Activated B cell treated with CpG ODN at 0.5 μM for 24 hours (primary cell): ENCODE measurements at regions not wholly inside any gene's neighbourhood (a gene's known extent, or its start where the extent isn't known, plus 50 kb on each side); places are given as distances from the start of the nearest gene placed in this dataset.

Experiments
- ATAC-seq: fragments of 200-7000 bp; cut with Tn5 transposase; one replicate; pipeline ENCODE4 v1.10.0; 2021; ENCODE audit warnings: low read depth, mild to moderate bottlenecking, moderate library complexity
- CTCF ChIA-PET: fragments of 350-600 bp; sonication (Branson Sonifier 250); formaldehyde crosslinking; loops from one replicate; lab custom pipeline; 2021; ENCODE audit warnings: antibody characterized with exemption; lab: Charles Lee
- POLR2A ChIA-PET: fragments of 350-600 bp; sonication (Branson Sonifier 250); formaldehyde crosslinking; loops from one replicate; lab custom pipeline; 2021; ENCODE audit warnings: antibody characterized with exemption; lab: Charles Lee
- DNase-seq: peaks from one replicate; pipeline ENCODE4 v3.0.0; 2022
- H3K27ac Mint-ChIP-seq: one replicate; pipeline ENCODE4 v1.8.0; 2020; ENCODE audit warnings: mixed read lengths
- H3K27me3 Mint-ChIP-seq: one replicate; pipeline ENCODE4 v1.8.0; 2021; ENCODE audit warnings: mixed read lengths
- H3K36me3 Mint-ChIP-seq: one replicate; pipeline ENCODE4 v1.8.0; 2021; ENCODE audit warnings: low read depth, mixed read lengths
- H3K4me1 Mint-ChIP-seq: one replicate; pipeline ENCODE4 v1.8.0; 2021; ENCODE audit warnings: mixed read lengths
- H3K4me3 Mint-ChIP-seq: one replicate; pipeline ENCODE4 v1.8.0; 2020; ENCODE audit warnings: mild to moderate bottlenecking, mixed read lengths
- H3K9me3 Mint-ChIP-seq: one replicate; pipeline ENCODE4 v1.8.0; 2020; ENCODE audit warnings: mixed read lengths
- intact Hi-C: fragments of 100-400 bp; cut with micrococcal nuclease; formaldehyde crosslinking; loops from one replicate; pipeline ENCODE4 v1.15.1; 2024
- TF ChIP-seq, protein P1 (sequence below): fragments of 200-600 bp; IDR thresholded peaks from one replicate; pipeline ENCODE4 v1.8.0; 2022; ENCODE audit warnings: antibody characterized with exemption, mild to moderate bottlenecking

- POLR2A ChIA-PET: no interaction called here
- CTCF ChIA-PET: no interaction called here
- no peak for ATAC-seq
- no peak overlapping the region for H3K27ac Mint-ChIP-seq
- H3K9me3 Mint-ChIP-seq: no peaks in the 10 kb centered on the region
- no peak for DNase-seq
- no peak overlapping the region for H3K4me3 Mint-ChIP-seq
- H3K27me3 Mint-ChIP-seq: no peaks in the 10 kb centered on the region
- TF ChIP-seq, protein P1, sequence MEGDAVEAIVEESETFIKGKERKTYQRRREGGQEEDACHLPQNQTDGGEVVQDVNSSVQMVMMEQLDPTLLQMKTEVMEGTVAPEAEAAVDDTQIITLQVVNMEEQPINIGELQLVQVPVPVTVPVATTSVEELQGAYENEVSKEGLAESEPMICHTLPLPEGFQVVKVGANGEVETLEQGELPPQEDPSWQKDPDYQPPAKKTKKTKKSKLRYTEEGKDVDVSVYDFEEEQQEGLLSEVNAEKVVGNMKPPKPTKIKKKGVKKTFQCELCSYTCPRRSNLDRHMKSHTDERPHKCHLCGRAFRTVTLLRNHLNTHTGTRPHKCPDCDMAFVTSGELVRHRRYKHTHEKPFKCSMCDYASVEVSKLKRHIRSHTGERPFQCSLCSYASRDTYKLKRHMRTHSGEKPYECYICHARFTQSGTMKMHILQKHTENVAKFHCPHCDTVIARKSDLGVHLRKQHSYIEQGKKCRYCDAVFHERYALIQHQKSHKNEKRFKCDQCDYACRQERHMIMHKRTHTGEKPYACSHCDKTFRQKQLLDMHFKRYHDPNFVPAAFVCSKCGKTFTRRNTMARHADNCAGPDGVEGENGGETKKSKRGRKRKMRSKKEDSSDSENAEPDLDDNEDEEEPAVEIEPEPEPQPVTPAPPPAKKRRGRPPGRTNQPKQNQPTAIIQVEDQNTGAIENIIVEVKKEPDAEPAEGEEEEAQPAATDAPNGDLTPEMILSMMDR: no peak
- intact Hi-C loops: no loop called here
- H3K36me3 Mint-ChIP-seq: no peaks in the 10 kb centered on the region
- H3K4me1 Mint-ChIP-seq: no peaks in the 10 kb centered on the region
Measured at GRCh38 chr7:115883629-115884028, 146.9 kb downstream of the TFEC start.

DNA sequence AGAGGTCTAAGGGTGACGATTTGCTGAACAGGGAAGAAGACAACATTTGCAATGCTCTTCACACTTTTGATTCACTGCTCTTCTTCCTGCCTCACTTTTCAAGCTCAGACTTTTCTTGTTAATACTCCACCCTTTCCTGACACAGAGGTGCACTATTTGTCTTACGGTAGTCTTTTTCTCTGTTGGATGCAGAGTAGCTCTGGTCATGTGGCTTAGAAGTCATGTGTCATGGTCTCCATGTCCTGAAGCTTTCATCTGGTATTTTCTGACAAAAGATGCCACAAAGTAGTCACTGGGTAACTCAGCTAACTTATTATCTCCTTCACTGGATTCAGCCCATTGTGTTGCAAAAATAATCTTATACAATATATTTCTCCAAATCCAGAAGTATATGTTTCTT is 149.1 kb downstream of the TFEC start:
- Mint-ChIP-seq H3K4me1 (no peaks in the 10 kb centered on the region), H3K9me3 (no peaks in the 10 kb centered on the region), H3K27me3 (no peaks in the 10 kb centered on the region), H3K4me3 (no peak overlapping the region), H3K36me3 (no peaks in the 10 kb centered on the region), H3K27ac (no peak overlapping the region)
- ChIA-PET CTCF (no interaction called here), POLR2A (no interaction called here)
- TF ChIP-seq, protein P1: no peak
- ATAC-seq (no peak), DNase-seq (no peak)
- intact Hi-C loops: no loop called here

- no peaks in the 10 kb centered on the region for H3K4me1 Mint-ChIP-seq
- H3K27ac Mint-ChIP-seq: no peak overlapping the region
- intact Hi-C loops: no loop called here
- H3K27me3 Mint-ChIP-seq: no peaks in the 10 kb centered on the region
- ATAC-seq (no peak), DNase-seq (no peak)
- H3K9me3 Mint-ChIP-seq: no peaks in the 10 kb centered on the region
- H3K36me3 Mint-ChIP-seq: no peaks in the 10 kb centered on the region
- TF ChIP-seq, protein P1: no peak
- no peak overlapping the region for H3K4me3 Mint-ChIP-seq
- ChIA-PET POLR2A (no interaction called here), CTCF (no interaction called here)
Measured at GRCh38 chr7:115879171-115879570, 151.4 kb downstream of the TFEC start.

GRCh38 chr7:115869801-115870200 is 160.8 kb downstream of the TFEC start:
- ChIA-PET CTCF (no interaction called here), POLR2A (no interaction called here)
- DNase-seq (no peak), ATAC-seq (no peak)
- no peak overlapping the region for H3K27ac Mint-ChIP-seq
- TF ChIP-seq, protein P1: no peak
- peaks cover 2% of the 10 kb centered on the region for H3K27me3 Mint-ChIP-seq
- intact Hi-C loops: no loop called here
- no peaks in the 10 kb centered on the region for H3K9me3 Mint-ChIP-seq
- H3K4me3 Mint-ChIP-seq: no peak overlapping the region
- H3K4me1 Mint-ChIP-seq: no peaks in the 10 kb centered on the region
- H3K36me3 Mint-ChIP-seq: no peaks in the 10 kb centered on the region

DNA sequence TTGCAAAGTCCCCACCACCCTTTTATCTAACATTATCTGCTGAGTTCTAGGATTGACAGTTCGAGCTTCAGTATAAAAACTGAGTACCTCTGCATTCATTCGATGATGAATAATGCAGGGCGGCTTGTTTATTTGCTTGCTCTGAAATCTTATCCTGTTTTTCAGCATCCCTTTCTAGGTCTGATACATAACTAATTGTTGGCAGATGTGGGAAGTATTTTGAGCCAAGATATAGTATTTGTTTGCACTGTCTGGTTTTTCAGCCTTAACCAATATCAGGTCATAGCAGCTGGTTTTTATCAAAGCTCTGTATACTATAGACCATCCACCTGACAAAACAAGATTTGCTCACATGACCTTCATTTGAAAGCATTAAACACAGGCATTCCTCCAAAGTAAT is 161.4 kb downstream of the TFEC start:
- intact Hi-C loops: no loop called here
- DNase-seq (no peak), ATAC-seq (no peak)
- H3K9me3 Mint-ChIP-seq: no peaks in the 10 kb centered on the region
- POLR2A ChIA-PET: no interaction called here
- no peak overlapping the region for H3K4me3 Mint-ChIP-seq
- peaks cover 2% of the 10 kb centered on the region for H3K27me3 Mint-ChIP-seq
- CTCF ChIA-PET: no interaction called here
- H3K4me1 Mint-ChIP-seq: no peaks in the 10 kb centered on the region
- no peaks in the 10 kb centered on the region for H3K36me3 Mint-ChIP-seq
- no peak overlapping the region for H3K27ac Mint-ChIP-seq
- TF ChIP-seq, protein P1: no peak
